Fibroblast of lung (primary cell): ENCODE measurements at regions not wholly inside any gene's neighbourhood (a gene's known extent, or its start where the extent isn't known, plus 50 kb on each side); places are given as distances from the start of the nearest gene placed in this dataset.

ENCODE experiments used
- DNase-seq, 2 donors: peaks; one replicate each; pipeline versions ENCODE4 v3.0.0 to v3.0.0-alpha.2; 2010; ENCODE audit warnings: low read depth in 2 of 2
- H2AFZ ChIP-seq: 2 replicates; pipeline ENCODE4 v1.5.1; 2012; ENCODE audit warnings: low read length, control low read depth, inconsistent platforms
- H3K27ac ChIP-seq: 2 replicates; pipeline ENCODE4 v1.5.1; 2011; ENCODE audit warnings: low read length, control low read depth; ENCODE audit not compliant: insufficient read depth
- H3K27me3 ChIP-seq: 2 replicates; pipeline ENCODE4 v1.5.1; 2011; ENCODE audit warnings: mild to moderate bottlenecking, low read length; ENCODE audit not compliant: control insufficient read depth, insufficient read depth
- H3K36me3 ChIP-seq: 2 replicates; pipeline ENCODE4 v1.5.1; 2011; ENCODE audit warnings: low read length; ENCODE audit not compliant: control insufficient read depth, insufficient read depth
- H3K4me1 ChIP-seq: 2 replicates; pipeline ENCODE4 v1.5.1; 2011; ENCODE audit warnings: low read length; ENCODE audit not compliant: control insufficient read depth, insufficient read depth; ENCODE audit errors: extremely low read depth
- H3K4me2 ChIP-seq: 2 replicates; pipeline ENCODE4 v1.5.1; 2011; ENCODE audit warnings: low read length, control low read depth; ENCODE audit not compliant: insufficient read depth; ENCODE audit errors: extremely low read depth
- H3K4me3 ChIP-seq, 4 experiments: fragments of 200-600 bp in 1 of 4; sonication (generic) in 1 of 4; replicated peaks in 1 of 4; 2 replicates each; pipeline ENCODE4 v1.5.1; 2011 to 2016; ENCODE audit warnings: low read length in 4 of 4, low read depth in 3 of 4, mild to moderate bottlenecking in 3 of 4, control low read depth in 2 of 4, inconsistent platforms in 1 of 4, mixed read lengths in 1 of 4; ENCODE audit not compliant: insufficient read depth in 1 of 4; ENCODE audit errors: control extremely low read depth in 1 of 4
- H3K79me2 ChIP-seq: 2 replicates; pipeline ENCODE4 v1.5.1; 2012; ENCODE audit warnings: mild to moderate bottlenecking, low read length, inconsistent platforms; ENCODE audit not compliant: control insufficient read depth, insufficient read depth
- H3K9ac ChIP-seq: 2 replicates; pipeline ENCODE4 v1.5.1; 2011; ENCODE audit warnings: mild to moderate bottlenecking, low read length, control low read depth; ENCODE audit not compliant: insufficient read depth
- H3K9me3 ChIP-seq: 2 replicates; pipeline ENCODE4 v1.5.1; 2012; ENCODE audit warnings: low read depth, low read length; ENCODE audit not compliant: control insufficient read depth, insufficient read depth
- H4K20me1 ChIP-seq: 2 replicates; pipeline ENCODE4 v1.5.1; 2011; ENCODE audit warnings: low read length; ENCODE audit not compliant: control insufficient read depth, insufficient read depth; ENCODE audit errors: extremely low read depth
- EZH2 ChIP-seq: IDR thresholded peaks from 2 replicates; pipeline ENCODE4 v1.5.1; 2012; ENCODE audit warnings: low read length, control low read depth, mild to moderate bottlenecking; ENCODE audit errors: missing control alignments
- TF ChIP-seq, protein P1 (sequence below), 2 donors: IDR thresholded peaks in 1 of 2; conservative IDR thresholded peaks in 1 of 2; 1 replicate in 1 of 2; 2 replicates in 1 of 2; pipeline ENCODE4 v1.5.1; 2011 to 2012; ENCODE audit warnings: low read length in 2 of 2, control low read depth in 1 of 2, inconsistent platforms in 1 of 2, low read depth in 1 of 2, mild to moderate bottlenecking in 1 of 2

DNA sequence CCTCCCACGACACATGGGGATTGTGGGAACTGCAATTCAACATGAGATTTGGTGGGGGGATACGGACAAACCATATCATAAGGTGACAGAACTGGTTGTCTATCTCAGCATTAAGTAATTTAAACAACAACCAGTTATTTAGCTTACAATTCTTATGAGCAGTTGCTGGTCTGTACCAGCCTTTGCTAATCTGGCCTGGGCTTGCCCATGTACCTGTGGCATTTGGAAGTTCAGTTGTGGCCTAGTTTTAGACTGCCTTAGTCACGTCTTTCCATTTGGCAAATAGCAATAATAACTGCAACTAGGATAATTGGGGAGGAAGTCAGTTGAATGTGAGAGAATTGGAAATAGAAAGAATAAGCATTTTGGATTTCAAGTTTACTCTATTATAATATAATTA, 441.8 kb upstream of the CXADR start:
- no peak overlapping the region for H3K4me2 ChIP-seq
- H2AFZ ChIP-seq = no peak overlapping the region
- no peaks in the 10 kb centered on the region for H4K20me1 ChIP-seq
- no peaks in the 10 kb centered on the region for H3K9me3 ChIP-seq
- H3K27me3 ChIP-seq = no peaks in the 10 kb centered on the region
- no peak overlapping the region for H3K4me3 ChIP-seq
- no peak for DNase-seq
- no peaks in the 10 kb centered on the region for H3K36me3 ChIP-seq
- no peaks in the 10 kb centered on the region for H3K79me2 ChIP-seq
- no peak overlapping the region for H3K27ac ChIP-seq
- H3K4me1 ChIP-seq = no peaks in the 10 kb centered on the region
- TF ChIP-seq, protein P1, sequence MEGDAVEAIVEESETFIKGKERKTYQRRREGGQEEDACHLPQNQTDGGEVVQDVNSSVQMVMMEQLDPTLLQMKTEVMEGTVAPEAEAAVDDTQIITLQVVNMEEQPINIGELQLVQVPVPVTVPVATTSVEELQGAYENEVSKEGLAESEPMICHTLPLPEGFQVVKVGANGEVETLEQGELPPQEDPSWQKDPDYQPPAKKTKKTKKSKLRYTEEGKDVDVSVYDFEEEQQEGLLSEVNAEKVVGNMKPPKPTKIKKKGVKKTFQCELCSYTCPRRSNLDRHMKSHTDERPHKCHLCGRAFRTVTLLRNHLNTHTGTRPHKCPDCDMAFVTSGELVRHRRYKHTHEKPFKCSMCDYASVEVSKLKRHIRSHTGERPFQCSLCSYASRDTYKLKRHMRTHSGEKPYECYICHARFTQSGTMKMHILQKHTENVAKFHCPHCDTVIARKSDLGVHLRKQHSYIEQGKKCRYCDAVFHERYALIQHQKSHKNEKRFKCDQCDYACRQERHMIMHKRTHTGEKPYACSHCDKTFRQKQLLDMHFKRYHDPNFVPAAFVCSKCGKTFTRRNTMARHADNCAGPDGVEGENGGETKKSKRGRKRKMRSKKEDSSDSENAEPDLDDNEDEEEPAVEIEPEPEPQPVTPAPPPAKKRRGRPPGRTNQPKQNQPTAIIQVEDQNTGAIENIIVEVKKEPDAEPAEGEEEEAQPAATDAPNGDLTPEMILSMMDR (conservative IDR thresholded peaks at IDR 0.05 in 1 of 2, IDR thresholded peaks at IDR 0.05 in 1 of 2; ENCODE audit: low read depth in 1 of 2, low read length in 2 of 2) = no peak
- TF ChIP-seq EZH2 = no peak
- no peak overlapping the region for H3K9ac ChIP-seq

DNA sequence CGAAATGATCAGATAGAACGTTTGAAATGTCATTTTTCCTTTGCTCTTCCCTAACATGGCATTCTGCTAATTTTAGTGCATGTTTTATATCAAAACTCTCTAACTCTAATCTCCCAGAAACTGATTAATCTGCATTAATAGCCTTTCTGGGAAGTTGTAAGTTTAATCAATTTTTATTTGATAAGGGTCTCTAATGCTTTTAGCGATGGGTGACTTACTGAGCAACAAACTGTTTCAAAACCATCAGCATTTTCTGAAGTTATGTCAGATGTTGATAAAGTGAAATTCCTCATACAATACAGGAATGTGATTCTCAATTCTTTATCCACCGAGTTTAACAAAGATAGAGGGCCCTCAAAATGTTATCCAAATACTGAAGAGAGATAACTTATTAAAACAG, 431.6 kb upstream of the CXADR start:
- Histone ChIP-seq H4K20me1 (no peaks in the 10 kb centered on the region), H3K9me3 (no peaks in the 10 kb centered on the region), H3K27ac (no peak overlapping the region), H3K4me1 (no peaks in the 10 kb centered on the region), H3K36me3 (no peaks in the 10 kb centered on the region), H3K79me2 (no peaks in the 10 kb centered on the region), H3K4me2 (no peak overlapping the region), H3K27me3 (no peaks in the 10 kb centered on the region), H3K4me3 (no peak overlapping the region), H3K9ac (no peak overlapping the region), H2AFZ (no peak overlapping the region)
- no peak for DNase-seq
- TF ChIP-seq, protein P1 (conservative IDR thresholded peaks at IDR 0.05 in 1 of 2, IDR thresholded peaks at IDR 0.05 in 1 of 2; ENCODE audit: low read depth in 1 of 2, low read length in 2 of 2) = no peak
- no peak for TF ChIP-seq EZH2

DNA sequence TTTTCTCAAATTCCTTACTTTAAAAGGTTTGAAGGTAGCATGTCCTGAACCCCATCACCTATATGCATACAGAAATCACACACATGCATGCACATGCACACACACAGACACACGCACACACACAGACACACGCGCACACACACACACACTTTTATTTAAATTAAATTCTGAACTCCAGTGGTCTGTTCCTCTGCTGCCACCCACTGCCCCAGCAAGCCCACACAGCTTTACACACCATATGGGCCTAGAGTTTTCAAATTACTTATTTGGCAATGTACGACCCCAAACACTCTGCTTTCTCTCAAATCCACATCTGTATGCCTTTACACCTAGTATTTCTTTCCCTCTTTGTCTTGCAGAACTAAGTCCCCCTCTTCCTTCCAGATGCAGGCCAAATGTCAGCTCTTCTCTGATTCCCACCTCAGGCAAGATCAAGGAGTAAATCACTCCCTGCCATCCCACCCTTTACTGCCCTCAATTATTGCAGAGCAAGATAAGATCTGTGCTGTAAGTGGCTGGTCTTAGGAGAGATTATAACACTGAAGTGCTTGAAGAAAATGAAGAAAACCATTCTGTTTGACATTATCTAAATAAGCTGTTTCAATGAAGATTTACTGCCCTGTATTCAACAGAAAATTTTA, 429.9 kb upstream of the CXADR start:
- Histone ChIP-seq H3K9me3 (no peaks in the 10 kb centered on the region), H3K79me2 (no peaks in the 10 kb centered on the region), H4K20me1 (no peaks in the 10 kb centered on the region), H3K36me3 (no peaks in the 10 kb centered on the region), H3K9ac (no peak overlapping the region), H3K4me2 (no peak overlapping the region), H2AFZ (no peak overlapping the region), H3K27ac (no peak overlapping the region), H3K4me1 (no peaks in the 10 kb centered on the region), H3K27me3 (no peaks in the 10 kb centered on the region), H3K4me3 (no peak overlapping the region)
- DNase-seq = no peak
- TF ChIP-seq EZH2 = no peak
- TF ChIP-seq, protein P1 (conservative IDR thresholded peaks at IDR 0.05 in 1 of 2, IDR thresholded peaks at IDR 0.05 in 1 of 2; ENCODE audit: low read depth in 1 of 2, low read length in 2 of 2) = no peak
